Fibroblast of pulmonary artery (primary cell): ENCODE measurements at regions not wholly inside any gene's neighbourhood (a gene's known extent, or its start where the extent isn't known, plus 50 kb on each side); places are given as distances from the start of the nearest gene placed in this dataset.

Experiments used
- DNase-seq: peaks from one replicate; pipeline ENCODE4 v3.0.0-alpha.2; 2010; ENCODE audit warnings: low read depth
- H3K4me3 ChIP-seq: replicated peaks from 2 replicates; pipeline ENCODE4 v1.5.1; 2011; ENCODE audit warnings: low read depth, mild to moderate bottlenecking, control low read depth, low read length, moderate library complexity
- CTCF ChIP-seq: IDR thresholded peaks from 2 replicates; pipeline ENCODE4 v1.5.1; 2011; ENCODE audit warnings: mild to moderate bottlenecking, control low read depth, low read length, inconsistent platforms; ENCODE audit errors: missing control alignments

- no peak overlapping the region for H3K4me3 ChIP-seq
- no peak for TF ChIP-seq CTCF
- no peak for DNase-seq
Observed at GRCh38 chrX:35040871-35041270, 98.3 kb downstream of the FAM47B start.

GRCh38 chrX:35046660-35047296 lies 104.2 kb downstream of the FAM47B start:
- no peak for DNase-seq
- H3K4me3 ChIP-seq, result no peak overlapping the region
- TF ChIP-seq CTCF, result no peak

- no peak overlapping the region for H3K4me3 ChIP-seq
- no peak for TF ChIP-seq CTCF
- no peak for DNase-seq
Observed at GRCh38 chrX:35076061-35076460, 133.5 kb downstream of the FAM47B start.

GRCh38 chrX:35090801-35091200 lies 148.2 kb downstream of the FAM47B start:
- TF ChIP-seq CTCF, result no peak
- no peak overlapping the region for H3K4me3 ChIP-seq
- DNase-seq, result no peak

GRCh38 chrX:35098419-35098818 lies 155.8 kb downstream of the FAM47B start:
- TF ChIP-seq CTCF, result peak; percentile 6
- peak; percentile 14 for DNase-seq

GRCh38 chrX:35101901-35102300 lies 159.3 kb downstream of the FAM47B start:
- DNase-seq, result no peak
- no peak for TF ChIP-seq CTCF
- no peak overlapping the region for H3K4me3 ChIP-seq

More at GRCh38 chrX:35098419-35098818, 155.8 kb downstream of the FAM47B start:
- no peak overlapping the region for H3K4me3 ChIP-seq

- DNase-seq, result no peak
- H3K4me3 ChIP-seq, result no peak overlapping the region
- no peak for TF ChIP-seq CTCF
Observed at GRCh38 chrX:35104626-35105025, 162.0 kb downstream of the FAM47B start.
